HCT116 (cell line): ENCODE measurements at regions not wholly inside any gene's neighbourhood (a gene's known extent, or its start where the extent isn't known, plus 50 kb on each side); places are given as distances from the start of the nearest gene placed in this dataset.

ENCODE experiments used
- ATAC-seq: fragments of 200-7000 bp; cut with Tn5 transposase; 2 replicates; pipeline ENCODE4 v1.9.1; 2020; ENCODE audit warnings: mild to moderate bottlenecking, moderate library complexity
- BruUV-seq: library from RNA; stranded (reverse); fragments of 400-500 nt; replicated peaks from 2 replicates; lab custom pipeline; 2021; lab: Mats Ljungman, UMichigan
- CTCF ChIA-PET: fragments of 300-600 bp; sonication (Branson Sonifier 250); formaldehyde crosslinking; loops from one replicate; lab custom pipeline; 2021; ENCODE audit warnings: antibody characterized with exemption; lab: Charles Lee
- POLR2A ChIA-PET: fragments of 300-600, 350-600 bp; sonication (Branson Sonifier 250); formaldehyde crosslinking; loops from one replicate; lab custom pipeline; 2021; ENCODE audit warnings: antibody characterized with exemption; lab: Charles Lee
- RAD21 ChIA-PET, 2 experiments: fragments of 300-600 bp; sonication (Branson Sonifier 250); formaldehyde crosslinking; loops; one replicate each; lab custom pipeline; 2023; ENCODE audit warnings: low total read pairs in 2 of 2; ENCODE audit not compliant: uncharacterized antibody in 2 of 2, unreplicated experiment in 2 of 2, low non-redundant PET in 1 of 2; lab: Charles Lee
- DNase-seq: peaks from one replicate; pipeline ENCODE4 v3.0.0-alpha.2; 2010; ENCODE audit warnings: low read depth, low spot score
- H2AFZ ChIP-seq: fragments of 200-600 bp; shearing (Covaris generic), sonication (generic); 2 replicates; pipeline ENCODE4 v1.6.1; 2017; ENCODE audit warnings: low read depth, mixed run types, mixed read lengths, antibody characterized with exemption, low read length; ENCODE audit not compliant: poor library complexity, severe bottlenecking
- H3K27ac ChIP-seq: 2 replicates; pipeline ENCODE4 v1.5.1; 2012; ENCODE audit warnings: low read depth, low read length
- H3K27me3 ChIP-seq: fragments of 200-600 bp; sonication (generic); 2 replicates; pipeline ENCODE4 v1.6.1; 2016; ENCODE audit warnings: mixed run types, low read length, mixed read lengths; ENCODE audit not compliant: insufficient read depth
- H3K36me3 ChIP-seq, 2 experiments: fragments of 200-500 bp in 1 of 2; fragments of 200-600 bp in 1 of 2; sonication (Bioruptor generic) in 1 of 2; sonication (generic) in 1 of 2; 2 replicates each; pipeline versions ENCODE4 v1.5.1 to v1.6.1; 2014 to 2016; ENCODE audit warnings: low read length in 2 of 2, inconsistent platforms in 1 of 2, mixed read lengths in 1 of 2, mixed run types in 1 of 2; ENCODE audit not compliant: insufficient read depth in 2 of 2, control insufficient read depth in 1 of 2
- H3K4me1 ChIP-seq, 2 experiments: fragments of 200-600 bp in 1 of 2; sonication (generic) in 1 of 2; 2 replicates each; pipeline versions ENCODE4 v1.5.1 to v1.6.1; 2012 to 2017; ENCODE audit warnings: low read length in 2 of 2, inconsistent platforms in 1 of 2, mild to moderate bottlenecking in 1 of 2, mixed read lengths in 1 of 2, mixed run types in 1 of 2, moderate library complexity in 1 of 2; ENCODE audit not compliant: insufficient read depth in 2 of 2, control insufficient read depth in 1 of 2
- H3K4me2 ChIP-seq: fragments of 200-600 bp; sonication (generic); 2 replicates; pipeline ENCODE4 v1.6.1; 2017; ENCODE audit warnings: mixed run types, low read length, mixed read lengths
- H3K4me3 ChIP-seq, 2 experiments: fragments of 200-600 bp in 1 of 2; sonication (generic) in 1 of 2; replicated peaks in 1 of 2; 2 replicates each; pipeline ENCODE4 v1.5.1; 2011 to 2016; ENCODE audit warnings: low read length in 2 of 2, control low read depth in 1 of 2, low read depth in 1 of 2, mild to moderate bottlenecking in 1 of 2, mixed read lengths in 1 of 2, mixed run types in 1 of 2
- H3K79me2 ChIP-seq: fragments of 200-600 bp; sonication (generic); 2 replicates; pipeline ENCODE4 v1.6.1; 2017; ENCODE audit warnings: mild to moderate bottlenecking, mixed run types, low read length, moderate library complexity, mixed read lengths; ENCODE audit not compliant: insufficient read depth
- H3K9ac ChIP-seq: fragments of 200-600 bp; sonication (generic); 2 replicates; pipeline ENCODE4 v1.6.1; 2016; ENCODE audit warnings: low read length, mixed read lengths
- H3K9me2 ChIP-seq: fragments of 200-600 bp; sonication (generic), shearing (Covaris generic); 2 replicates; pipeline ENCODE4 v1.6.1; 2017; ENCODE audit warnings: mixed run types, mild to moderate bottlenecking, moderate library complexity; ENCODE audit not compliant: insufficient read depth
- H3K9me3 ChIP-seq, 2 experiments: fragments of 200-500 bp in 1 of 2; fragments of 200-600 bp in 1 of 2; sonication (Bioruptor generic) in 1 of 2; sonication (generic) in 1 of 2; 2 replicates each; pipeline ENCODE4 v1.6.1; 2014 to 2017; ENCODE audit warnings: low read length in 2 of 2, mixed read lengths in 2 of 2, inconsistent platforms in 1 of 2, low read depth in 1 of 2, mild to moderate bottlenecking in 1 of 2, mixed run types in 1 of 2, moderate library complexity in 1 of 2; ENCODE audit not compliant: control insufficient read depth in 1 of 2, insufficient read depth in 1 of 2
- H4K20me1 ChIP-seq: fragments of 200-600 bp; sonication (generic), shearing (Covaris generic); 2 replicates; pipeline ENCODE4 v1.6.1; 2017; ENCODE audit warnings: mixed run types, mild to moderate bottlenecking, moderate library complexity; ENCODE audit not compliant: insufficient read depth
- ATF3 ChIP-seq: IDR thresholded peaks from 2 replicates; pipeline ENCODE4 v1.6.1; 2012
- CEBPB ChIP-seq: IDR thresholded peaks from 2 replicates; pipeline ENCODE4 v1.6.1; 2012; ENCODE audit warnings: low read depth
- CTCF ChIP-seq, 3 experiments: fragments of 200-600 bp in 1 of 3; sonication (generic) in 1 of 3; IDR thresholded peaks in 2 of 3; conservative IDR thresholded peaks in 1 of 3; 2 replicates each; pipeline ENCODE4 v1.5.1; 2012 to 2017; ENCODE audit warnings: low read depth in 2 of 3, low read length in 2 of 3, antibody characterized with exemption in 1 of 3, borderline replicate concordance in 1 of 3, control low read depth in 1 of 3, mild to moderate bottlenecking in 1 of 3, mixed read lengths in 1 of 3, mixed run types in 1 of 3, moderate library complexity in 1 of 3; ENCODE audit not compliant: insufficient read depth in 1 of 3
- EGR1 ChIP-seq: IDR thresholded peaks from 2 replicates; pipeline ENCODE4 v1.6.1; 2012; ENCODE audit warnings: low read depth
- EZH2 ChIP-seq: fragments of 200-600 bp; sonication (generic); IDR thresholded peaks from 2 replicates; pipeline ENCODE4 v1.6.1; 2017; ENCODE audit warnings: antibody characterized with exemption, mixed run types
- JUND ChIP-seq: IDR thresholded peaks from 2 replicates; pipeline ENCODE4 v1.6.1; 2012
- RAD21 ChIP-seq: IDR thresholded peaks from 2 replicates; pipeline ENCODE4 v1.6.1; 2012; ENCODE audit warnings: low read depth, mild to moderate bottlenecking
- YY1 ChIP-seq: IDR thresholded peaks from 2 replicates; pipeline ENCODE4 v1.6.1; 2011; ENCODE audit warnings: low read length, low read depth, moderate library complexity, mild to moderate bottlenecking; ENCODE audit not compliant: insufficient replicate concordance; ENCODE audit errors: extremely low read depth
- ZNF274 ChIP-seq: fragments of 200-500 bp; sonication (Bioruptor generic); IDR thresholded peaks from 2 replicates; pipeline ENCODE4 v1.6.1; 2014; ENCODE audit warnings: mild to moderate bottlenecking, low read depth, low read length, inconsistent platforms
- intact Hi-C: fragments of 100-400 bp; cut with micrococcal nuclease; formaldehyde crosslinking; loops from 2 replicates; pipeline ENCODE4 v1.10.0; 2022
- TF ChIP-seq, protein P1 (sequence below): IDR thresholded peaks from 2 replicates; pipeline ENCODE4 v1.6.1; 2012; ENCODE audit warnings: low read depth

DNA sequence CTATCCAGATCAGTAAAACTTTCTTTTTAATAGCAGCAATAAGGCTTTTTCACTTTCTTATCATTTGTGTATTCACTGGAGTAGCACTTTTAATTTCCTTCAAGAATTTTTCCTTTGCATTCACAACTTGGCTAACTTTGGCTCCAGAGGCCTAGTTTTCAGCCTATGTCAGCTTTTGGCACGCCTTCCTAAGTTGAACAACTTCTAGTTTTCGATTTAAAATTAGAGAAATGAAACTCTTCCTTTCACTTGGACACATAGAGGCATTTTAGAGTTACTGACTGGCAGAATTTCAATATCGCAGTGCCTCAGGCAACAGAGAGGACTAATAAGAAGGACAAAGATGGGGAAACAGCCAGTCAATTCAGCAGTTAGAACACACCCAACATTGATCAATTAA, 577.4 kb downstream of the DSC3 start:
- H3K79me2 ChIP-seq, result no peaks in the 10 kb centered on the region
- RAD21 ChIA-PET, result no interaction called here
- H4K20me1 ChIP-seq, result no peaks in the 10 kb centered on the region
- no peak overlapping the region for H2AFZ ChIP-seq
- H3K9me3 ChIP-seq, result no peaks in the 10 kb centered on the region
- no peaks in the 10 kb centered on the region for H3K36me3 ChIP-seq
- TF ChIP-seq EZH2 (no peak), JUND (no peak), CTCF (IDR thresholded peaks at IDR 0.05 in 2 of 3, conservative IDR thresholded peaks at IDR 0.05 in 1 of 3; ENCODE audit: borderline replicate concordance in 1 of 3, insufficient read depth in 1 of 3, low read depth in 2 of 3, low read length in 2 of 3) (no peak), RAD21 (no peak), ATF3 (no peak), EGR1 (no peak), YY1 (no peak), CEBPB (no peak), ZNF274 (no peak)
- TF ChIP-seq, protein P1, sequence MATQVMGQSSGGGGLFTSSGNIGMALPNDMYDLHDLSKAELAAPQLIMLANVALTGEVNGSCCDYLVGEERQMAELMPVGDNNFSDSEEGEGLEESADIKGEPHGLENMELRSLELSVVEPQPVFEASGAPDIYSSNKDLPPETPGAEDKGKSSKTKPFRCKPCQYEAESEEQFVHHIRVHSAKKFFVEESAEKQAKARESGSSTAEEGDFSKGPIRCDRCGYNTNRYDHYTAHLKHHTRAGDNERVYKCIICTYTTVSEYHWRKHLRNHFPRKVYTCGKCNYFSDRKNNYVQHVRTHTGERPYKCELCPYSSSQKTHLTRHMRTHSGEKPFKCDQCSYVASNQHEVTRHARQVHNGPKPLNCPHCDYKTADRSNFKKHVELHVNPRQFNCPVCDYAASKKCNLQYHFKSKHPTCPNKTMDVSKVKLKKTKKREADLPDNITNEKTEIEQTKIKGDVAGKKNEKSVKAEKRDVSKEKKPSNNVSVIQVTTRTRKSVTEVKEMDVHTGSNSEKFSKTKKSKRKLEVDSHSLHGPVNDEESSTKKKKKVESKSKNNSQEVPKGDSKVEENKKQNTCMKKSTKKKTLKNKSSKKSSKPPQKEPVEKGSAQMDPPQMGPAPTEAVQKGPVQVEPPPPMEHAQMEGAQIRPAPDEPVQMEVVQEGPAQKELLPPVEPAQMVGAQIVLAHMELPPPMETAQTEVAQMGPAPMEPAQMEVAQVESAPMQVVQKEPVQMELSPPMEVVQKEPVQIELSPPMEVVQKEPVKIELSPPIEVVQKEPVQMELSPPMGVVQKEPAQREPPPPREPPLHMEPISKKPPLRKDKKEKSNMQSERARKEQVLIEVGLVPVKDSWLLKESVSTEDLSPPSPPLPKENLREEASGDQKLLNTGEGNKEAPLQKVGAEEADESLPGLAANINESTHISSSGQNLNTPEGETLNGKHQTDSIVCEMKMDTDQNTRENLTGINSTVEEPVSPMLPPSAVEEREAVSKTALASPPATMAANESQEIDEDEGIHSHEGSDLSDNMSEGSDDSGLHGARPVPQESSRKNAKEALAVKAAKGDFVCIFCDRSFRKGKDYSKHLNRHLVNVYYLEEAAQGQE, result no peak
- H3K4me2 ChIP-seq, result no peak overlapping the region
- H3K27ac ChIP-seq, result no peak overlapping the region
- POLR2A ChIA-PET, result no interaction called here
- no peak overlapping the region for H3K4me3 ChIP-seq
- H3K27me3 ChIP-seq, result no peaks in the 10 kb centered on the region
- CTCF ChIA-PET, result no interaction called here
- ATAC-seq (no peak), DNase-seq (no peak)
- H3K9ac ChIP-seq, result no peak overlapping the region
- intact Hi-C loops, result no loop called here
- H3K9me2 ChIP-seq, result no peaks in the 10 kb centered on the region
- BruUV-seq, result no TSS peak
- H3K4me1 ChIP-seq, result no peaks in the 10 kb centered on the region
